ENCODE measurements at regions not wholly inside any gene's neighbourhood (a gene's known extent, or its start where the extent isn't known, plus 50 kb on each side); places are given as distances from the start of the nearest gene placed in this dataset.

- DNase-seq (ENCODE audit: extremely low read depth, low read depth): no peak
- TF ChIP-seq CTCF (IDR thresholded peaks at IDR 0.05; ENCODE audit: low read depth, low read length): no peak
Observed at GRCh38 chr1:213925531-213926182, 62.1 kb upstream of the PROX1 start.

- TF ChIP-seq CTCF (IDR thresholded peaks at IDR 0.05; ENCODE audit: low read depth, low read length): no peak
- no peak for DNase-seq (ENCODE audit: extremely low read depth, low read depth)
Observed at GRCh38 chr1:213927846-213928245, 59.9 kb upstream of the PROX1 start.

GRCh38 chr1:213929398-213929797, 58.4 kb upstream of the PROX1 start:
- TF ChIP-seq CTCF (IDR thresholded peaks at IDR 0.05; ENCODE audit: low read depth, low read length): no peak
- no peak for DNase-seq (ENCODE audit: extremely low read depth, low read depth)

- DNase-seq (ENCODE audit: extremely low read depth, low read depth): no peak
- TF ChIP-seq CTCF (IDR thresholded peaks at IDR 0.05; ENCODE audit: low read depth, low read length): no peak
Observed at GRCh38 chr1:213931836-213932235, 55.9 kb upstream of the PROX1 start.

GRCh38 chr1:213933336-213933735, 54.4 kb upstream of the PROX1 start:
- TF ChIP-seq CTCF (IDR thresholded peaks at IDR 0.05; ENCODE audit: low read depth, low read length): no peak
- DNase-seq (ENCODE audit: extremely low read depth, low read depth): no peak

GRCh38 chr1:213934649-213935048, 53.1 kb upstream of the PROX1 start:
- DNase-seq (ENCODE audit: extremely low read depth, low read depth): no peak
- TF ChIP-seq CTCF (IDR thresholded peaks at IDR 0.05; ENCODE audit: low read depth, low read length): no peak

- no peak for TF ChIP-seq CTCF (IDR thresholded peaks at IDR 0.05; ENCODE audit: low read depth, low read length)
Observed at GRCh38 chr1:213936571-213936970, 51.2 kb upstream of the PROX1 start.

More at GRCh38 chr1:213936571-213936970, 51.2 kb upstream of the PROX1 start:
- DNase-seq (ENCODE audit: extremely low read depth, low read depth): no peak

Measured in AG09319 (cell line).